ENCODE measurements at regions not wholly inside any gene's neighbourhood (a gene's known extent, or its start where the extent isn't known, plus 50 kb on each side); places are given as distances from the start of the nearest gene placed in this dataset.

GRCh38 chr4:18931643-18932377, 910.3 kb upstream of the LCORL start:
- no peak for DNase-seq

- DNase-seq: no peak
Measured at GRCh38 chr4:18930487-18930886, 908.9 kb upstream of the LCORL start.

- no peak for DNase-seq
Measured at GRCh38 chr4:18923496-18924161, 902.1 kb upstream of the LCORL start.

GRCh38 chr4:18917689-18918088, 896.1 kb upstream of the LCORL start:
- DNase-seq: no peak

- DNase-seq: no peak
Measured at GRCh38 chr4:18914182-18914581, 892.6 kb upstream of the LCORL start.

- no peak for DNase-seq
Measured at GRCh38 chr4:18894928-18895327, 873.4 kb upstream of the LCORL start.

- no peak for DNase-seq
Measured at GRCh38 chr4:18882468-18882867, 860.9 kb upstream of the LCORL start.

GRCh38 chr4:18881556-18881955, 860.0 kb upstream of the LCORL start:
- no peak for DNase-seq

- DNase-seq: no peak
Measured at GRCh38 chr4:18880871-18881270, 859.3 kb upstream of the LCORL start.

- DNase-seq: no peak
Measured at GRCh38 chr4:18878561-18878960, 857.0 kb upstream of the LCORL start.

- DNase-seq: no peak
Measured at GRCh38 chr4:18869166-18869565, 847.6 kb upstream of the LCORL start.

- DNase-seq: no peak
Measured at GRCh38 chr4:18860836-18861530, 839.4 kb upstream of the LCORL start.

GRCh38 chr4:18859468-18859867, 837.9 kb upstream of the LCORL start:
- DNase-seq: no peak

GRCh38 chr4:18858229-18858922, 836.8 kb upstream of the LCORL start:
- no peak for DNase-seq

- no peak for DNase-seq
Measured at GRCh38 chr4:18850867-18851266, 829.3 kb upstream of the LCORL start.

GRCh38 chr4:18847249-18847890, 825.8 kb upstream of the LCORL start:
- DNase-seq: no peak

GRCh38 chr4:18846313-18846712, 824.8 kb upstream of the LCORL start:
- DNase-seq: no peak

GRCh38 chr4:18844726-18845125, 823.2 kb upstream of the LCORL start:
- DNase-seq: no peak

GRCh38 chr4:18842431-18842830, 820.9 kb upstream of the LCORL start:
- DNase-seq: no peak

GRCh38 chr4:18840481-18840880, 818.9 kb upstream of the LCORL start:
- no peak for DNase-seq

GRCh38 chr4:18816228-18816895, 794.8 kb upstream of the LCORL start:
- DNase-seq: no peak

- DNase-seq: no peak
Measured at GRCh38 chr4:18815779-18816173, 794.2 kb upstream of the LCORL start.

All from DMS79 treated with DMSO at 0.1 percent for 48 hours (cell line).